ENCODE measurements at regions not wholly inside any gene's neighbourhood (a gene's known extent, or its start where the extent isn't known, plus 50 kb on each side); places are given as distances from the start of the nearest gene placed in this dataset.

- Histone ChIP-seq H3K27ac (ENCODE audit: low read depth, low read length) (no peak overlapping the region), H3K9me3 (ENCODE audit: low read length) (no peaks in the 10 kb centered on the region), H3K4me3 (ENCODE audit: low read length) (no peak overlapping the region), H3K36me3 (ENCODE audit: insufficient read depth, low read length) (no peaks in the 10 kb centered on the region), H3K27me3 (ENCODE audit: insufficient read depth, low read length, poor library complexity, severe bottlenecking) (no peaks in the 10 kb centered on the region), H3K4me1 (ENCODE audit: insufficient read depth, low read length) (no peaks in the 10 kb centered on the region)
- H3K27ac Mint-ChIP-seq, result no peak overlapping the region
- H3K4me3 Mint-ChIP-seq, result no peak overlapping the region
- ChIA-PET CTCF (no interaction called here), POLR2A (no interaction called here)
- H3K4me1 Mint-ChIP-seq, result no peaks in the 10 kb centered on the region
- H3K9me3 Mint-ChIP-seq, result peaks cover 0 to 2% (median 0%) of the 10 kb centered on the region in 5 donors
- DNase-seq, result no peak
- H3K27me3 Mint-ChIP-seq, result peaks cover 0 to 5% of the 10 kb centered on the region in 2 donors
- no peaks in the 10 kb centered on the region for H3K36me3 Mint-ChIP-seq
Observed at GRCh38 chr3:178483704-178484103, 52.5 kb upstream of the KCNMB2 start.

GRCh38 chr3:178485756-178486155 is 50.5 kb upstream of the KCNMB2 start:
- no peaks in the 10 kb centered on the region for H3K36me3 ChIP-seq (ENCODE audit: insufficient read depth, low read length)
- CTCF ChIA-PET, result no interaction called here
- DNase-seq, result no peak
- Mint-ChIP-seq H3K4me3 (no peak overlapping the region), H3K27ac (no peak overlapping the region), H3K36me3 (no peaks in the 10 kb centered on the region), H3K9me3 (peaks cover 0 to 2% (median 0%) of the 10 kb centered on the region in 5 donors), H3K27me3 (peaks cover 0 to 5% of the 10 kb centered on the region in 2 donors), H3K4me1 (no peaks in the 10 kb centered on the region)
- no peak overlapping the region for H3K4me3 ChIP-seq (ENCODE audit: low read length)
- no peak overlapping the region for H3K27ac ChIP-seq (ENCODE audit: low read depth, low read length)
- POLR2A ChIA-PET, result no interaction called here
- H3K9me3 ChIP-seq (ENCODE audit: low read length), result no peaks in the 10 kb centered on the region
- no peaks in the 10 kb centered on the region for H3K4me1 ChIP-seq (ENCODE audit: insufficient read depth, low read length)
- no peaks in the 10 kb centered on the region for H3K27me3 ChIP-seq (ENCODE audit: insufficient read depth, low read length, poor library complexity, severe bottlenecking)

Measured in CD8-positive, alpha-beta memory T cell (primary cell).